ENCODE measurements at regions not wholly inside any gene's neighbourhood (a gene's known extent, or its start where the extent isn't known, plus 50 kb on each side); places are given as distances from the start of the nearest gene placed in this dataset.

DNA sequence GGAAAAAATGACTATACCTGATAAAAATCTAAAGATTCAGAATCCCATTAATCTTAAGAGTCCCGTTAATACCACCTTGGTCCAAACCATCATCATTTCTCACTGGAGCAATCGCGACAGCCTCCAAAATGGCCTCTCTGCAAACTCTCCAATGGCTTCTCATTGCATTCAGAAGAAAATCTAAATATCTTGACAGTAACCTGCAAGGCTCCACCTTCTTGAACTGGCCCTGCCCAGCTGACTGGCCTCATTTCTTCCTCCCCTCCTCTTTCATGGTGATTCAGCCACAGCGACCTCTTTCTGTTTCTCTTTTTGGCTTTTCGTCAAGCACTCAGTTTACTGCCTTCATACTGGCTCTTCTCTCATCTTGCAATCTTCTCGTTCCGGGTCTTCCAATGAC is 56.2 kb upstream of the GPRIN3 start:
- no peak for DNase-seq (ENCODE audit: low spot score)

DNA sequence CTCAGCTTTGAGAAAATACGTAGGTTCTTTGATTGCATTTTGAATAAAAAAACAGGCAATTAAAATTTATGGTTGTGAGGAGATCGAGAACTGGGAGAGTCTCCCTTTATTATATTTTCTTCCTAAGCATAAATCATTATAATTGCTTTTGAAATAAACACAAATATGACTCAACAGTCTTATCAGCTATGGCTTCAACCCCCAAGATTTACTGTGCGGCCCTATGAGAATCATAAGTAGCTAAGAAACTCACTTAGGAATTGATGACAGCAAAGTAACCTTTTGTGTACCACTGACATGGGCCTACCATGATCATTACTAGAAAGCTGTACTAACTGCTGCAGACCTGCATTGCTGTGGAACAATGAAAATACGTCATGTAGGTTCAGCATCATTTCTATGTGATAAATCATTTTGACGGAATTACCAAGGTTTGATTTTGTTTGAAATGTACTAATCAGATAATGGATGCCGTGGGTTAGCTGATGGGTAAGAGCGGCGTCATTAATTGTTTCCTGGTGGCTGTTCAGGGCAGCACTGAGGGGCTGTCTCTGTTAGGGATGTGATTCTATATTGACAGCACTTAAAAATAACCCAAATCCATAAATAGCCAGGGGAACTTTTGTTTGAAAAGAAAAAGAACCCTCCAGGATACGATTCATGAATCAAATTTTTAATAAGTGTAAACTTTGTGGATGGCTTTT is 51.5 kb upstream of the GPRIN3 start:
- no peak for DNase-seq (ENCODE audit: low spot score)

DNA sequence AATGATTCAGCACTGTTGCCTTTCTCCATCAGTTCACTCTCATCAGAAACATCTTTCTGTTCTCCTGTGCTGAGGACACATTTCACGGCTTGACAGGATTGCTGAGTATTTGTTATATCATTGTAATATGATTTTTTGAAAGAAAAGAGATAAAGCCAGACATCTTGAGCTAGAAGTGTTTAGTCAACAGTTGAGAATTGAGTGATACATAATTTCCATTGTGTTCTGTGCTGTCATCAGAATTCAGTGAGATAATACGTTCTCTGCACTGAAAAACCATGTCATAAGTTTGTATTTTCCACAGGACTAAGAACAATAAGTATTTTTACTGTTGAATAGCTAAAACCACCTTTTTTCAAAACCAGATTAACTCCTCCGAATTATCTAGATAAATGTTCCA is 50.2 kb upstream of the GPRIN3 start:
- DNase-seq (ENCODE audit: low spot score), result no peak
